ENCODE measurements at regions not wholly inside any gene's neighbourhood (a gene's known extent, or its start where the extent isn't known, plus 50 kb on each side); places are given as distances from the start of the nearest gene placed in this dataset.

DNA sequence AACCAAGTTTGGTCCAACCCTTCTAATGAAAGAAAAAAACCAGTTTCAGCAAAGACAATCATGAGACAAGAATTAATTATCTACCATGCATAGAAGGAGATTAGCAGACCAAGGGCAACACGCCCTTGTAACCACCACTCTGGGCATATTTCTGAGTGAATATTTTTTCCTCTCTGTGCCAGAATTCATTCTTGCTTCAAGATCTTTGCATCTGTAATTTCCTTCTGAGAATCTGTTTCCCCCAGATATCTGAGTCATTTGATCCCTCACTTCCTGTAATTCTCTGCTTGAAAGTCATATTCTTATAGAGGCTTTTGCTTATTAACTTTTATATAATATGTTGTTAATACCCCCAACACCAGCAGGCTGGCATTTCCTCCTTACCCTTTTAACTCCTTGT lies 243.7 kb downstream of the SLC16A7 start:
- no peak for DNase-seq

DNA sequence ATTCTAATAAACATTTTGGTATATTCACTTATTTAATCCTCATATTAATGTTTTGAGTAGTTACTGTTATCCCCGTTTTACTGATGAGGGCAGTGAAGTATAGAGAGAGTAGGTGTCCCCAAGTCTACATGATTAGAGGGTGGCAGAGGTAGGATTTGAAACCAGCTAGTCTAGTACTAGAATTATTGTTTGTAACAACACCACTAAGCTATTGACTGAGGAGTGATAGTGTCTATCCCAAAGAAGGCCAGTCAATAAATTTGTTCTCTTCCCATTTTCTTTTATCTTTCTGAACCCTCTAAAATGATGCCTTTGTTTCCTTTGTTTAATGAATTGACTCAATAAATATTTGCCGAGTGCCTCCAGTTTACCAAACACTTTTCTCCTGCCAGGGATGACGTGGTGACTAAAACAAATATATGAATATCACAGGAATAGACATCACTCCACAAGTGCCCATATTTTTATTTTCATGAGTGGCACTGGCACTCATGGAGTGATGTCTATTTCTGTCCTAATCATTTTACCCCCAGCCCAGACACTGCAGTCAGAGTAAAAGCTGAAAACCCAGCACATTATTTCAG lies 247.5 kb downstream of the SLC16A7 start:
- no peak for DNase-seq

GRCh38 chr12:59844750-59845149 lies 248.9 kb downstream of the SLC16A7 start:
- no peak for DNase-seq

GRCh38 chr12:59845293-59845692 lies 249.5 kb downstream of the SLC16A7 start:
- DNase-seq, result no peak

DNA sequence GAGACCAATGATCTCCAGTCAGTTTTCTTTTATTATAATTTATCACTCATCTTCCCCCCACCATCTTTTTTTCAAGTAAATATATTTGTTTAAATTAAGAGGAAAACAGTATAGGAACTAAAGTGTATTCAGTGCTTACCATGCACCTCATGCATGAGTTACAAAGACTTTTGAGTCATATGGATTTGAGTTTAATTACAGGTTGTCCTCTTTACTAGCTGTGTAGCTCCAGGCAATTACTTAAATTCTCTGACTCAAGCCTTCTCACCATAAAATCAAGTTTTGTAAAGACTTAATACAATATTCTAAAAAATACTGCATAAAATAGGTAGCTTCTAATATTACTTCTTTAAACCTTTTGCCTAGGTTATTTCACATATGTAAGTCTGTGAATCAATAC lies 251.3 kb downstream of the SLC16A7 start:
- DNase-seq, result no peak

GRCh38 chr12:59850268-59850667 lies 254.4 kb downstream of the SLC16A7 start:
- DNase-seq, result no peak

- DNase-seq, result no peak
Observed at GRCh38 chr12:59858508-59859170, 262.8 kb downstream of the SLC16A7 start.

DNA sequence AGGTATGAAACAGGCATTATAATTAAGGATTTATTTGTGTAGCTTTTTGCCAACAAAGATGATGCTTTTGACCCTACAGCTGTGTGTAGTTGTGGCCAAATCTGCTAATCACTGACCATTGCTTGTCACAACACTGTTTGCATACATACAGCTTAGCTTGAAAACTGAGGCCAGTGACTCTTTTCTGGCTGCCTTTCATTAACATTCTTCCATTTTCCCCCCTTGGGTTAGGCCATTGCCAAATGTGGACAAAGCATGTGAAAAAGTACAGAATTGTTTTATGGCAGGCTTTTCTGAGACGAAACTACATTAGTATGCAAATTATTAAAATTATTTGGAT lies 263.3 kb downstream of the SLC16A7 start:
- DNase-seq, result no peak

GRCh38 chr12:59861635-59862034 lies 265.8 kb downstream of the SLC16A7 start:
- no peak for DNase-seq

- no peak for DNase-seq
Observed at GRCh38 chr12:59867055-59867454, 271.2 kb downstream of the SLC16A7 start.

GRCh38 chr12:59867689-59868088 lies 271.9 kb downstream of the SLC16A7 start:
- DNase-seq, result no peak

GRCh38 chr12:59871779-59872178 lies 275.9 kb downstream of the SLC16A7 start:
- DNase-seq, result no peak

DNA sequence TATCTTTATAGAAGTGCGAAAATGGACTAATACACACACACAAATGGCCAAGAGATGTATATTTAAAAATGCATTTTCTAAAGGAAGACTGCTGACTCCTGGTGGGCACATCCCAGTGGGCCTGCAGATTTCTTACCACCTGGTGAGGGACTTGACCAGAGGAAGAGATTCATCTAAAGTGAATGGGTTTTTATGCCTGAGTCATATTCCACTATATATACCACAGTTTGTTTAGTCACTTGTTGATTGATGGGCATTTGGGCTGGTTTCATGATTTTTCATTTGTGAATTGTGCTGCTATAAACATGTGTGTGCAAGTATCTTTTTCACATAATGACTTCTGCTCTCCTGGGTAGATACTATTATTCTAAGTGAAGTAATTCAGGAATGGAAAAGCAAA lies 277.3 kb downstream of the SLC16A7 start:
- no peak for DNase-seq

GRCh38 chr12:59874781-59875180 lies 279.0 kb downstream of the SLC16A7 start:
- no peak for DNase-seq

GRCh38 chr12:59886131-59886733 lies 290.4 kb downstream of the SLC16A7 start:
- DNase-seq, result no peak

- DNase-seq, result no peak
Observed at GRCh38 chr12:59887178-59887577, 291.3 kb downstream of the SLC16A7 start.

GRCh38 chr12:59890896-59891579 lies 295.2 kb downstream of the SLC16A7 start:
- no peak for DNase-seq

DNA sequence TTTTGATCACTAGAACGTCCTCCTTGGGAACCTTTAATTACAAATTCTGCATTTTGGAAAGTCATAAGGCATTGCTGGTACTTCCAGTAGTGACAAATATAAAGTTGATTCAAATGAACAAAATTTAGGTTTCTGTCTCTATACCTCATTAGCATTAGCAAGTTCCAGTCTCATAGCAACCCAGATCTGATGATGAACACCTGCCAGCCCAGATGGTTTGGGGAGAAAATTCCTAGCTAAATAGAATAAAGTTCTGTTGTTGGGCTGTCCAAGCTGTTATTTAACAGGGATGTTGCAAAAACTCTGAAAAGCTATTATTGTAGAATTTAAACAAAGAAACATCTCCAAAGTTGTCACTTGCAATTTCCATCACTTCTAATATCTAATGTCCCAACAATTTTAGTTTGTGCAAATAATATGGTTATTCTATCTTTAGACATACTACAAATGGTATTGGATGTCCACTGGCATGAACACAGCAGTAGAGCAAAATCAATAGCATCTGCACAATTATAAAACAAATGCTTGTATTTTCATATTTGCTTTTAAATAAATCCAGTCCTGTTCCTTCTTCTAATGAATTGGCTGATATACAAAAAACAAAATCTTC lies 299.4 kb downstream of the SLC16A7 start:
- DNase-seq, result no peak

DNA sequence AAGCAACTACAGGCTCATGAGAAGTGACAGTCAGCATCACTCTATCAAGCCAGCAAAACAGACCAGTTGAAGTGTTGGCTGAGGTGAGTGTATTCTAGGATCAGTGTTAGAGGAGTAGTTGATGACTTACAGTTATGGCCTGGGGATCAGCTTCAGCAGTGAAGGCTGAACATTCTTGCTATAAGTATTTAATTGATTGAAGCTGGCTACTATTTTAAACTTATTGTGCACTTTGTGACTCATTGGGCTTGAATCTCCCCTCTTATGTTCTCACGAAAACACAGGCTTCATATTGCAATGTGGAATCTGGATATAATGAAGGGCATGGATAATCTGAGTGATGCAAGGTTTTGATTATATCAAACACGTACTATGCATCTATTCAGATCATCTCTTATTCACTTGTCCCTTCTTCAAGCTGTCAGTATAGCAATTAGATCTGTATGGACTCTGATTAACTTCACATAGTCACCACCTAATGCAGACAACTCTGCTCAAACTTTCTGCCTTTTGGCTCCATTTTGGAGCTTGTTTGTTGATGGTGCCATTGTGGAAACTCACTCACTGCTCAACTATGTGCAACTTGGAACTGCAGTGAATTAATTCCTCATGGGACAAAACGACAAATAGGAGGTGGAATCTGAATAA lies 309.2 kb downstream of the SLC16A7 start:
- DNase-seq, result no peak

GRCh38 chr12:59911516-59911915 lies 315.7 kb downstream of the SLC16A7 start:
- DNase-seq, result no peak

DNA sequence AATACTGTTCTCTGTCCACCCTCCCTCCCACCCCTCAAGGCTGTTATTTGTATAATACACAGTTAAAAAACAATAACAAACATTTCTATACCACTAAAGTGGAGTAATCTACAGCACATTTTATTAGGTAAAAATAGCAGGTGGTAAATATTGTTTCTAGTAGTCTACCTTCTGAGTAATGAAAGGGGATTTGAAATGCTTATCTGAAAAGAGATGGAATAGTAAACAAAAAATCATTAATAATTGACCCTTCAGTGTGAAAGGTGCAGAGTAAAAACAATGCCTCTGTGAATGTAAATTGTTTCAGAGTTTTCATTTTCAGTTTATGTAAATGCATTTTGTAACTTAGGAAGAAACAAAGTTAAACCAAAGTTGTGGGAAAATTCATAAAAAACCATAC lies 321.2 kb downstream of the SLC16A7 start:
- DNase-seq, result no peak

DNA sequence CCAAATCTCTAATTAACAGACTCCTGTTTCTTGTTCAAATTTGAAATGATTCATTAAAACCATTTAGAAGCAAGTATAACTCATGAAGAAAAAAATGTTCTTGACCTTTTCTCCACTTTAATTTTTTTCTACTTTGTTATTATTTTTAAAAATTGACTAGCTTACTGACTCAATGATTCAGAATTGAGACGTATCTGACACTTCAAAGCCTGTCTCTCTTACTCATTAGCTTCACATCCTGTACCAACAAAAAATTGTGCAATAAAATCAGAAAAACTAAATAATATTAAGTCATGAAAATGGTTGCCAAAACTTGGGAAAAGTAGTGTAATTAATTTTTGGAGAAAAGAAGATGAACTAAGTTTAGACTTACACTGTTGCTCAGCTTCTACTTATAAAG lies 331.2 kb downstream of the SLC16A7 start:
- DNase-seq, result no peak

DNA sequence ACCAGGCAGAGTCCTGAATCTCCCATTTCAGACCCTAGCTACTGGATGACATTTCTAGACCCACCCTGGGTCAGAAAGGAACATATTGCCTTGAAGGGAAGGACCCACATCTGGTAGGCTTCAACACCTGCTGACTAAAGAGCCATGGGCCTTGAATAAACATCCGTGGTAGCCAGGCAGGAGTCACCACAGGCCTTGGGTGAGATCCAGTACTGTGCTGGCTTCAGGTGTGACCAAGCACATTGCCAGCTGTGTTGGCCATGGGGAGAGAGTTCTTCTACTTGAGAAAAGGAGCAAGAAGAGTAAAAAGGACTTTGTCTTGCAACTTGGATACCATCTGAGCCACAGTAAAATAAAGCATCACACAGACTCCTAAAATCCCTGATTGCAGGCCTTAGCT lies 332.6 kb downstream of the SLC16A7 start:
- DNase-seq, result no peak
